ENCODE measurements at regions not wholly inside any gene's neighbourhood (a gene's known extent, or its start where the extent isn't known, plus 50 kb on each side); places are given as distances from the start of the nearest gene placed in this dataset.

GRCh38 chrX:104330966-104331365 lies 76.2 kb upstream of the ESX1 start:
- Histone ChIP-seq H3K79me1 (ENCODE audit: low read depth, low read length) (no peaks in the 10 kb centered on the region), H3K4me1 (ENCODE audit: control insufficient read depth in 2 of 2, insufficient read depth in 1 of 2, low read depth in 1 of 2, low read length in 2 of 2) (no peaks in the 10 kb centered on the region), H4K91ac (ENCODE audit: low read depth, low read length, poor library complexity) (no peak overlapping the region), H3K36me3 (replicated peaks in 1 of 2; ENCODE audit: control insufficient read depth in 2 of 2, insufficient read depth in 2 of 2, low read length in 2 of 2) (no peaks in the 10 kb centered on the region), H2AK5ac (ENCODE audit: low read depth, low read length) (no peak overlapping the region), H3K4me3 (ENCODE audit: low read length in 2 of 2) (no peak overlapping the region), H3K4me2 (ENCODE audit: insufficient read depth, low read length, poor library complexity, severe bottlenecking) (no peak overlapping the region), H3K23ac (ENCODE audit: low read depth, low read length, poor library complexity) (no peak overlapping the region), H3K9ac (ENCODE audit: low read depth, low read length, poor library complexity) (no peak overlapping the region), H2BK5ac (ENCODE audit: low read length) (no peak overlapping the region), H2AFZ (ENCODE audit: low read length) (no peak overlapping the region), H3K4ac (ENCODE audit: low read length) (no peak overlapping the region), H2BK12ac (ENCODE audit: low read length) (no peak overlapping the region), H3K18ac (ENCODE audit: low read length) (no peak overlapping the region), H2BK15ac (ENCODE audit: low read length) (no peak overlapping the region), H3K9me3 (replicated peaks in 1 of 2; ENCODE audit: control insufficient read depth in 2 of 2, insufficient read depth in 1 of 2, low read depth in 1 of 2, low read length in 2 of 2) (no peaks in the 10 kb centered on the region), H3K14ac (ENCODE audit: low read length) (no peak overlapping the region), H4K8ac (ENCODE audit: low read depth, low read length) (no peak overlapping the region), H3K27ac (replicated peaks; ENCODE audit: low read length) (no peak overlapping the region), H2BK120ac (ENCODE audit: low read depth, low read length) (no peak overlapping the region), H3K27me3 (ENCODE audit: control insufficient read depth in 3 of 3, insufficient read depth in 3 of 3, low read depth in 1 of 3, low read length in 3 of 3) (peaks cover 0 to 8% (median 0%) of the 10 kb centered on the region in 3 experiments)
- WGBS, 2 donors (ENCODE audit: extremely low coverage in 2 of 2, insufficient read length in 2 of 2, insufficient replicate concordance in 1 of 2) = no CpG with 5 or more reads among the region's 1 CpG
- no peak for DNase-seq (ENCODE audit: low spot score)

GRCh38 chrX:104329731-104330130 lies 75.0 kb upstream of the ESX1 start:
- H3K4ac ChIP-seq (ENCODE audit: low read length) = no peak overlapping the region
- H3K4me3 ChIP-seq (ENCODE audit: low read length in 2 of 2) = no peak overlapping the region
- peaks cover 0 to 8% (median 0%) of the 10 kb centered on the region in 3 experiments for H3K27me3 ChIP-seq (ENCODE audit: control insufficient read depth in 3 of 3, insufficient read depth in 3 of 3, low read depth in 1 of 3, low read length in 3 of 3)
- H3K4me1 ChIP-seq (ENCODE audit: control insufficient read depth in 2 of 2, insufficient read depth in 1 of 2, low read depth in 1 of 2, low read length in 2 of 2) = no peaks in the 10 kb centered on the region
- no peak overlapping the region for H2BK120ac ChIP-seq (ENCODE audit: low read depth, low read length)
- H3K18ac ChIP-seq (ENCODE audit: low read length) = no peak overlapping the region
- no CpG with 5 or more reads among the region's 7 CpGs for WGBS, 2 donors (ENCODE audit: extremely low coverage in 2 of 2, insufficient read length in 2 of 2, insufficient replicate concordance in 1 of 2)
- no peaks in the 10 kb centered on the region for H3K9me3 ChIP-seq (replicated peaks in 1 of 2; ENCODE audit: control insufficient read depth in 2 of 2, insufficient read depth in 1 of 2, low read depth in 1 of 2, low read length in 2 of 2)
- no peak for DNase-seq (ENCODE audit: low spot score)
- no peak overlapping the region for H3K4me2 ChIP-seq (ENCODE audit: insufficient read depth, low read length, poor library complexity, severe bottlenecking)
- no peak overlapping the region for H3K9ac ChIP-seq (ENCODE audit: low read depth, low read length, poor library complexity)
- H2BK12ac ChIP-seq (ENCODE audit: low read length) = no peak overlapping the region
- no peak overlapping the region for H2BK15ac ChIP-seq (ENCODE audit: low read length)
- H2AK5ac ChIP-seq (ENCODE audit: low read depth, low read length) = no peak overlapping the region
- H3K79me1 ChIP-seq (ENCODE audit: low read depth, low read length) = no peaks in the 10 kb centered on the region
- H3K14ac ChIP-seq (ENCODE audit: low read length) = no peak overlapping the region
- H2AFZ ChIP-seq (ENCODE audit: low read length) = no peak overlapping the region
- no peak overlapping the region for H3K23ac ChIP-seq (ENCODE audit: low read depth, low read length, poor library complexity)
- H3K36me3 ChIP-seq (replicated peaks in 1 of 2; ENCODE audit: control insufficient read depth in 2 of 2, insufficient read depth in 2 of 2, low read length in 2 of 2) = no peaks in the 10 kb centered on the region
- H3K27ac ChIP-seq (replicated peaks; ENCODE audit: low read length) = no peak overlapping the region
- no peak overlapping the region for H2BK5ac ChIP-seq (ENCODE audit: low read length)
- H4K8ac ChIP-seq (ENCODE audit: low read depth, low read length) = no peak overlapping the region
- no peak overlapping the region for H4K91ac ChIP-seq (ENCODE audit: low read depth, low read length, poor library complexity)

- Histone ChIP-seq H2BK5ac (ENCODE audit: low read length) (no peak overlapping the region), H3K4me1 (ENCODE audit: control insufficient read depth in 2 of 2, insufficient read depth in 1 of 2, low read depth in 1 of 2, low read length in 2 of 2) (no peaks in the 10 kb centered on the region), H3K23ac (ENCODE audit: low read depth, low read length, poor library complexity) (no peak overlapping the region), H3K27me3 (ENCODE audit: control insufficient read depth in 3 of 3, insufficient read depth in 3 of 3, low read depth in 1 of 3, low read length in 3 of 3) (peaks cover 0 to 8% (median 0%) of the 10 kb centered on the region in 3 experiments), H4K91ac (ENCODE audit: low read depth, low read length, poor library complexity) (no peak overlapping the region), H3K18ac (ENCODE audit: low read length) (no peak overlapping the region), H3K4me2 (ENCODE audit: insufficient read depth, low read length, poor library complexity, severe bottlenecking) (no peak overlapping the region), H3K36me3 (replicated peaks in 1 of 2; ENCODE audit: control insufficient read depth in 2 of 2, insufficient read depth in 2 of 2, low read length in 2 of 2) (no peaks in the 10 kb centered on the region), H3K79me1 (ENCODE audit: low read depth, low read length) (no peaks in the 10 kb centered on the region), H3K4me3 (ENCODE audit: low read length in 2 of 2) (no peak overlapping the region), H2BK15ac (ENCODE audit: low read length) (no peak overlapping the region), H3K14ac (ENCODE audit: low read length) (no peak overlapping the region), H3K27ac (replicated peaks; ENCODE audit: low read length) (no peak overlapping the region), H2BK12ac (ENCODE audit: low read length) (no peak overlapping the region), H2AK5ac (ENCODE audit: low read depth, low read length) (no peak overlapping the region), H3K9me3 (replicated peaks in 1 of 2; ENCODE audit: control insufficient read depth in 2 of 2, insufficient read depth in 1 of 2, low read depth in 1 of 2, low read length in 2 of 2) (no peaks in the 10 kb centered on the region), H3K4ac (ENCODE audit: low read length) (no peak overlapping the region), H4K8ac (ENCODE audit: low read depth, low read length) (no peak overlapping the region), H2BK120ac (ENCODE audit: low read depth, low read length) (no peak overlapping the region), H3K9ac (ENCODE audit: low read depth, low read length, poor library complexity) (no peak overlapping the region), H2AFZ (ENCODE audit: low read length) (no peak overlapping the region)
- no peak for DNase-seq (ENCODE audit: low spot score)
- WGBS, 2 donors (ENCODE audit: extremely low coverage in 2 of 2, insufficient read length in 2 of 2, insufficient replicate concordance in 1 of 2) = no CpG with 5 or more reads among the region's 3 CpGs
Observed at GRCh38 chrX:104325213-104325585, 70.5 kb upstream of the ESX1 start.

GRCh38 chrX:104324461-104325212 lies 69.9 kb upstream of the ESX1 start:
- H3K23ac ChIP-seq (ENCODE audit: low read depth, low read length, poor library complexity) = no peak overlapping the region
- no peak overlapping the region for H3K4ac ChIP-seq (ENCODE audit: low read length)
- no peak overlapping the region for H3K4me2 ChIP-seq (ENCODE audit: insufficient read depth, low read length, poor library complexity, severe bottlenecking)
- H3K18ac ChIP-seq (ENCODE audit: low read length) = no peak overlapping the region
- peaks cover 0 to 8% (median 0%) of the 10 kb centered on the region in 3 experiments for H3K27me3 ChIP-seq (ENCODE audit: control insufficient read depth in 3 of 3, insufficient read depth in 3 of 3, low read depth in 1 of 3, low read length in 3 of 3)
- H2BK5ac ChIP-seq (ENCODE audit: low read length) = no peak overlapping the region
- no peak overlapping the region for H4K8ac ChIP-seq (ENCODE audit: low read depth, low read length)
- no peak overlapping the region for H2BK15ac ChIP-seq (ENCODE audit: low read length)
- H4K91ac ChIP-seq (ENCODE audit: low read depth, low read length, poor library complexity) = no peak overlapping the region
- DNase-seq (ENCODE audit: low spot score) = no peak
- H3K79me1 ChIP-seq (ENCODE audit: low read depth, low read length) = no peaks in the 10 kb centered on the region
- WGBS, 2 donors (ENCODE audit: extremely low coverage in 2 of 2, insufficient read length in 2 of 2, insufficient replicate concordance in 1 of 2) = no CpG with 5 or more reads among the region's 6 CpGs
- H3K4me3 ChIP-seq (ENCODE audit: low read length in 2 of 2) = no peak overlapping the region
- H2AK5ac ChIP-seq (ENCODE audit: low read depth, low read length) = no peak overlapping the region
- no peak overlapping the region for H2BK12ac ChIP-seq (ENCODE audit: low read length)
- H3K4me1 ChIP-seq (ENCODE audit: control insufficient read depth in 2 of 2, insufficient read depth in 1 of 2, low read depth in 1 of 2, low read length in 2 of 2) = no peaks in the 10 kb centered on the region
- H3K27ac ChIP-seq (replicated peaks; ENCODE audit: low read length) = no peak overlapping the region
- H2AFZ ChIP-seq (ENCODE audit: low read length) = no peak overlapping the region
- no peaks in the 10 kb centered on the region for H3K36me3 ChIP-seq (replicated peaks in 1 of 2; ENCODE audit: control insufficient read depth in 2 of 2, insufficient read depth in 2 of 2, low read length in 2 of 2)
- H2BK120ac ChIP-seq (ENCODE audit: low read depth, low read length) = no peak overlapping the region
- H3K9me3 ChIP-seq (replicated peaks in 1 of 2; ENCODE audit: control insufficient read depth in 2 of 2, insufficient read depth in 1 of 2, low read depth in 1 of 2, low read length in 2 of 2) = no peaks in the 10 kb centered on the region
- no peak overlapping the region for H3K9ac ChIP-seq (ENCODE audit: low read depth, low read length, poor library complexity)
- no peak overlapping the region for H3K14ac ChIP-seq (ENCODE audit: low read length)

Data from neuronal stem cell (in vitro differentiated cells).